Activated effector memory CD4-positive, alpha-beta T cell treated with anti-CD3 and anti-CD28 coated beads, Interleukin-2, amount 50 U/mL, for 16 hours (primary cell): ENCODE measurements at regions not wholly inside any gene's neighbourhood (a gene's known extent, or its start where the extent isn't known, plus 50 kb on each side); places are given as distances from the start of the nearest gene placed in this dataset.
"Not testable (repeated sequence)": the region's sequence is repeated elsewhere in the genome, so short reads cannot be mapped to it uniquely, and the experiment has no call there.

Experiments
- DNase-seq: peaks from one replicate; pipeline ENCODE4 v3.0.0-alpha.2; 2020

DNA sequence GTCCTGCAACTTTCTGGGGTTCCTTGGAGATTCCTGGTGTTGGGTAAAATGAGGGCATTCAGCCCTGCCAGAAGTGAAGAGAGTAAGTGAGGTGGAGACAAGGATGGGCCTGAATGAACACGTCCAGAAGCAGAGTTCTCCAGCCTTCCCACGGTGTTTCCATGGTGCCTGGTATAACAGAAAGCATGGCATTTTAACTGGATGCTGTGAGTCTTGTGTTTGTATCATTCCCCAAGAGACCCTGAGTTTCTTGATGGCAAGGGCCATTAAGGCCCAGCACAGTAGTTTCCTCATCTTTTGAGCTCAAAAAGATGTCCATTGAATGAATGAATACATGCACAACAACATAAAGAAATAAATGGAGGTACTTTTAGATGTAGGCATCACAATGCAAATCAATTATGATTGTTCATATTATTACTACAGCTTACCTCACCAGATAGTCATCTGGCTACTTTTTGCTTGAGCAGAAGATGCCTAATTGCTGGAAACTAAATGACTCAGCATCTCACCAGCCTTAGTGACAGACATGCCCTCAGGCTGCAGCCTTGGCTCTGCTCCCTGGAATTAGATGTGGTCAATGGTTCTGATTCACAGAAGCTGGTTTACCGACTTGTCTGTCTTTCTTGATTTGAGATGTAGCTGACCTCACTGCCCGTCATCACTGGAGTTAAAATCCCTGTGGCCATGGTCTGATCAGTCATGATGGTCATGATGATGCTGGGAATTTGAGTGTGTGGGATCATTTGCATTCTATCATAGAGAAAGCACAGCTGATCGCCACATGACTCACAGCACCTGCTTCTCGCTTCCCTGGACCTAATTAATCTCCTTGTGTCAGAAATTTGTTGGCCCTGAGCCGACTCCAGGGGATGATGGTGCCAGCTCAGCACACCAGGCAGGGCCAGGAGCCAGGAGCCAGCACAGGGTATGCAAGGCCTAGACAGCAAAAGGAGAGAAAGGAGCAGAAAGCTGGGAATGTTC, 83.9 kb downstream of the CXCL12 start:
- no peak for DNase-seq

DNA sequence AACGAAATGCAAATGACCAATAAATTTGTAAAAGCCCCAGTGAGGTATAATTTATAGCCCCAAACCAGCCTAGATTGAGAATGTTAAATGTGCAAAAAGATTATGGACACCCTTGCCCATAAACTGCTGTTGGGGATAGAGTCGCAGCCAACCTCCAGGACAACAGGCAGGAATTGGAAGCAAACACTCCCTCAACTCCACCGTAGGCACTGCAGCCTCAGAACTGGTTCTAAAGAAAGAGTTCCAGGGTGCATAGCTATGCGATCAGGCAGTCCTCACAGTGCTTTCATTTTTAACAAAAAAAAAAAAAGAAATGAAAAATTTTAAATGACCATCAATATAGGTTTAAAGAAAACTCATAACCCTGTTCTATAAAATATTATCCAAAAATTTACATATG, 86.2 kb downstream of the CXCL12 start:
- DNase-seq, result no peak

DNA sequence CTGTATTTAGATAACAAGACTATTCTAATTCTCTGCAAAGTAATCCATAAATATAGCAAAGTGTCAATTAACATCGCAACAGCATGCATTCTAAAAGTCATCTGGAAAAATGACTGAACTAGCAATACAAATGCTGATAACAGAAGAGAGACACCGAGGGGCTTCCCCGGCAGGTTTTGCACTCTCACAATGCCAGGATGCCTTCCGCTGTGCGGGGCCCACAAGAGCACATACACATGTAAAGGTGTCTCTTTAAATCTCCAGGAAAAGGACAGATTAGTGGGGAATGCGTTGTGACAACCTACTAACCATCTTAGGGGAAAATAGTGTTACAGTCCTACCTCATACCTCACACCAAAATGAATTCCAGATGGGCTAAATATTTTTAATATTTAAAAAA, 86.9 kb downstream of the CXCL12 start:
- DNase-seq, result no peak

DNA sequence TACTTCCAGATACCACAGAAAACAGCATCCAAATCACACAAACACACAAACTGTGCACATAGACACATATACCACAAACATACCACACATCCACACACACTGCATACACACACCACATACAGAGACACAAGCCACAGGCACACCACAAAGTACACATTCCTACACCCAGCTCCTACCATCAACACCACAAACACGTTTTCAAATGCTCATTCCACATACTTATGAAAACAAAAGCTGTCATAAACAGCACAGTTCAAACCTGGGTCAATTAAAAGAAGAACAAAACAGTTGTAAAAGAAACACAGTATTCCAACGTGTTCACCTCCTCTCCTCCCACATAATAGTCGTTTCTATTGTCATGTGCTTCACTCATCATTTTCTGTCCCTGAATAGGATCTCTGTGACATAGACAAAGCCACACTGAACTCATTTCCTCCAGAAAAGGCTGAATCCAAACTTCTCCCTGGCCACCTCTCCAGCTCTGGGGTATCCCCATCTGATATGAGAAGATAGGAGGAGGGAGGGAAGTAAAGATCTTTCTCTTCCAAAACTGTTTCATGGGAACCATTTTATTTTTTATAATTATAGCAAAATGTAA, 89.2 kb downstream of the CXCL12 start:
- no peak for DNase-seq

DNA sequence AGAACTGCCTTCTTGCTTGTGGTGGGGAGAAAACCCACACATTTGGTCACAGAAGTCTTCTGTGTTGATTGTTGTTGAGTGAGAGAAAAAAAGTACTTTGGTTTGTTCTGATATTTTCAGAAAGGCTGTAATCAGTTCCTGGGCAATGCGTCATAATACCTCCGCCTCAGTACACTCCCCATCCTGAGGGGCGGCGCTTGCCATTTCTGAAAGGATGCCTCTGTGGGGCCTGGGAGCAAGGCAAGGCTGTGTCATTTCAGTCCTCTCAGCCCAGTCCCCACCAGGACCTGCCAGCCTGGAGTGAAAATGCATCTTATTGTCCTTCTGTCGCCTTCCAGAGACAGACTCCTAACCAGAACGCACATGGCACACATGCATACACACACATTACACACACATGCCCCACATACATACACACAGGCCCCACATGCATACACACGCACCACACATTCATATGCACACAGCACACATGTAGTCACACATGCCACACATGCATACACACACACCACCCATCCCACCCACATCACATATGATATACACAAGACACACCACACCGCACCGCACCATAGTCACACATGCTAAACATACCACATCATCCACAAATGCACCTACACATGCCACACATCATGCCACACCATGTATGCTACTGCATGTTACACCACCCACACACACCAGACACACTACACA, 90.0 kb downstream of the CXCL12 start:
- no peak for DNase-seq

DNA sequence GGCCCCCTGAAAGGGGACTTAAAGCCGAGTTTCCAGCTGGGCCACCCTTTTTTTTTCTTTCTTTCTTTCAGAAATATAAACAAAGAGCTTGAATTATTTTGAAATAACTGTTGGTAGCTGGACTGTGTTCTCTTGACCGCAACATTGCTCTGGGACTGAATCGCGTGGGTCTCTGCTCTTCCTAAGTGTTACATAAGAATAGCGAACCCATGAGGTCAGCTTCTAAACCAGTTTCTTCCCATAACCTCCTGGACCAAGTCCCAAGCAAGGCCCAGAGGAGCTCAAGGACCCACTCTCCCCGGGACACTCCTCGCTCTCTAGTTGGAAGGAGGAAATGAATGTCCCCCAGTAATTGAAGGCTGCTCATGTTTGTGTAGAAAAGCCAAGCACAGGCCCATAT, 91.1 kb downstream of the CXCL12 start:
- DNase-seq, result no peak

DNA sequence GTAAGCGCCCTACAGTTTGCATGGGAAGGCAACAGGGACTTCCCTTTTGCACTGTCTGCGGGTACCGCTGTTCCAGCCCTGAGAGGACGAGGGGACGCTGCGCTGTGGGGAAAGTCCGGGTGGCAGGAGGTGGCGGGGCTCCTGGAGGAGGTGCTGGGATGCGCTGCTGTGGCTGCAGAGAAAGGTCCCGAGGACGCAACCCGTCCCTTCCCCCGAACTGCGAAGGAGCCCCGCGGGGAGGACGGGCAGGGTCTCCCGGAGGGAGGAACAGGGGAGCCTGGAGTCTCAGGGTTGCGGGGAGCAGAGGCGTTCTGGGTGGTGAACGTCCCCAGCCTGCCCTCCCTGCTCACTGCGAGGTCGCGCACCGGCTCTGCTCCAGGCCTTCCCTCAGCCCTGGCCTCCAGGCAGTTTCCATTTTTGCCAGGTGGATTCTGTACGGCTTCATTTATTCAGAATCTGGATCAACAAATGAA, 91.6 kb downstream of the CXCL12 start:
- no peak for DNase-seq

DNA sequence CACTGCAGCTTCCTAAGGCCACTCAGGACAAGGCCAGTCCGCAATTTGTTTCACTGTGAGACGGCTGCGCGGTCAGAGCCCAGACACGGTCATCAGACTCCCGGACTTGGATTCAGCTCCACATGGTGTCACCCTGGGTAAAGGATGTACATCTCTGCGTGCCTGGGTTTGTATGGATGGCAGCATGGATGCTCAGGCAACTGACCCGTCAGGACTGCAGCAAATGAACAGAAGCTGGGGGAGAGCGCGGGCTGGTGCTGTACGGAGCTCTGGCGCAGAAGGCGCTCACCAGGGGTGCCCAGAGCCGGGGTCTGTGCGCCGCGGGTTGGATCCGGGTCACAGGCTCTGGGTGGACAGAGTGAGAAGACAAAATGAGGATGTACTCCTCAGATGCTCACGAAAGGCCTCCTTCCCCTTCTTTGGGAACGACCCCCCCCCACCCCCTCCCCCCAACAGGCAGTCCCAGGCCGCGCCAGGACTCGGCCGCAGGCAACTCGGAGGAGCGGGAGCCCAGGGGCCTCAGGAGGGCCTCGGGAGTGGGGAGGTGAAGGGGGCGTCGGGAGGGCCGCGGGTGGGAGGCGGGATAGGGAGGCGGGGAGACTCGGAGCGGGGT, 92.4 kb downstream of the CXCL12 start:
- DNase-seq, result no peak

DNA sequence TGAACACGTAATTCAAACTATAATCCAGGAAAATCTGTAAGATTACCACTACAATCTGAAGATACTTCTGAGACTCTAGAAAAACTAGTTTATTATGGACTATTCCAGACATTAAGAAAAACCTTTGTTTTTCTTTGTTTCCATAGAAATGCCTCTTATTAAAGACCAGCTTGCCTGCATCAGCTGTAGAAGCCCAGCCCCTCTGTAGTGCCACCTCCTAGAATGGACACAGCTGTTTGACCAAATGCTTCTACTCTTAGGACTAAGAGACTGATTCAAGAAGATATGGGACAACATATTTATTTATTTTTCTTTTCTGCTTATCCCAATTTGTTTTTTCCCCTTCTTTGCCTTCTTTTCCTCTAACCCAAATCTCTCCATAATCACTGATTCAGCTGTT, 93.8 kb downstream of the CXCL12 start:
- no peak for DNase-seq

DNA sequence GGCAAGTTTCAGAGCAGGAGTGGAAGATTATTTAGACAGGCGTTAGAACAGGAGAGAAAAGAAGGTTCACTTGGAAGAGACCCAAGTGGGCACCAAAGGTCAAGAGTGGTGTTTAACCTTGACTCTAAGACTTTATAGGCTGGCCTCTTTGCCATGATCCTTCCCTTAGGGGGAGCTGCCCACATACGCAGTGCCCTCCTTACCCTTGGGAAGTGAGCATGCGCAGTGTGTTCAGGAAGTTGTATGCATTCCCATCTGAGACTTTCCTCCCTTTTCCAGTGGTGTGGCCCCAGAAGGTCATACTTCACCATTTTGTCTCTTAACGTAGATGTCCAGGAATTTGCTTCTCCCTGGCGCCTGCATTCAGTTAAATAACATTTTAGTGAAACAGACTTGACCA, 95.8 kb downstream of the CXCL12 start:
- no peak for DNase-seq

DNA sequence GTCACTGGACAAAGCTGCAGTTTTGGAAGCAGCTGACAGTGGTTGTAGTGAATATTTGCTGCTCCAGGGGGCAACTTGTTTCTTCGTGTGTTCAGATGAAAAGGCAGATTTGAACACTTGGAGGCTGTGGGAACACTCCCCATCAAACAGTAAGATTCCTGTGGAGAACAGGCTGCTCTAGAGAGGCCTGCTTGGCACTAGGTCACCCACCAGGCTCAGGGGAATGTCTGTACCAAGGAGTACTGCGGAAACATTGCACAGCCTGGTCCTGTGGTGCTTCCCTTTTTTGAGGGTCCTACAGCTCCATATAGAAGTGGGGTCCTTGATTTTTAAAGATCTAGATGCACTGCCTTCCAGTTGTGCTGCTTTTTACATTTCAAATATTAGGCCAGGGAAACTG, 97.5 kb downstream of the CXCL12 start:
- no peak for DNase-seq

DNA sequence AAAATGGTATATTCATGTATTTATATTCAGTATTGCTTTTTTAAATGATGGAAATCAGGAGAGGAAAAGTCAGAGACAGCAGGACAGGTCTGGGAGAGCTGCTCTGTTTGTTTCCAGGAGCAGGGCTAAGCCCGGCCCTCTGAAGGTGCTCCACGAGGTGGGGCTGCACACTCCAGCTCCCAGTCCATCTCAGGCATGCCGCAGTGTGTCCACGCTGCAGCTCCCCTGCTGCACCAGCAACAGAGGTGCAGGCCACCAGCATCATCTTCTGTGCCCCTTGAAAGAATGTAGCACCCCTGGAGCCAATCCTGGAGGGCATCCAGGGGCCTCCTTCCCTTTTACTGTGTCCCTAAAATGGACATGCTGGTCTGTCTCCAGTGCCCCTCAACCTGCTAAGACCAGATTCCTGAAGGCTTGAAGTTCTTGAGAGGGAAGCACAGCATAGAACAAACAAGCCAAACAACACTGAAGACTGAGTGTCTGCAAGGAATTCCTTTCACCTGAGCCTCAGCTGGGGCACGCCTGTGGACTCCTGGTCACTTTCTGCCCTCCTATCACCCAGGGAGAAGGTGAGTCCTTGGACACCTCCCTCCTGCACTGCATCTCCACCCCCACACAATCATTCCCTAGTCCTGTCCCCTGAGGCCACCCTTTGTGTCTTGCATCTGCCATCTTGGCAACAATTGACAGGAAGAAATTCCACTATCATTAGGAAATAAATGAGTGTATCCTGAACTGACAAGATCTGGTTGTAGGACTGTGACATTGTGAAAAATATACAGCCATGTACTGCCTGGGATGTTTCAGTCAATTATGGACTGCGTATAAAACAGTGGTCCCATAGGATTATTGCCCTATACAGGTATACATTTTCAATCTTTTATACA, 100.5 kb downstream of the CXCL12 start:
- no peak for DNase-seq

DNA sequence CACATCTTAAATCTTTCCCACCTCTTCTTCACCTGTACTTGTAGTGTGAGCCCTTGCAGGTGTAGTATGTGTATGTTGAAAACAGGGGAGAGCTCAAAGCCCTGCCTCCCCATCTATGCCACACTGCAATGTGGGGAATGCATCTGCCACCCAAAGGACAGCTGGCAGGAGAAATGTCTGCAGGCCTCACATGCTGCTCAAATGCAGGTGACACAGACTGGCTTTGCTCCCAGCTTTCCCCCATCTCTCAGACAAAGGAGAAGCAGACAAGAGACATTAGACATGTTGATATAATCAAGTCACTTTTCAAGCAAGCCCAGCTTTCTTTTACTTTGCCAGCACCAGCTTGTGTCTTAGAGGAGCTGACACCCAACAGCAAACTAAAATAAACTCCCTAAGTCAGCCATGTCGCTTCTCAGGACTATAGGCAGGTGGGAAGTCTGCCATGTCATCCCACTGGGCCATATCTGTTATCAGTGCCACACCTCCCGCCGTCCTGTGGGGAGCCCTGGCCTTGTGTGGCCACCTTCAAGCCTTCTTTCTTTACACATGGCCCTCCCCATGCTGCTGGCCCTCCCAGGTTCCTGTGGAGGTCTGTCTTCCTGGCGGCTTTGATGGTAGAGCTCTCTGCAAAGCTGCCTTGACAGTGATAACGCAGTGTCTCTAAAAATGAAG, 102.1 kb downstream of the CXCL12 start:
- no peak for DNase-seq

DNA sequence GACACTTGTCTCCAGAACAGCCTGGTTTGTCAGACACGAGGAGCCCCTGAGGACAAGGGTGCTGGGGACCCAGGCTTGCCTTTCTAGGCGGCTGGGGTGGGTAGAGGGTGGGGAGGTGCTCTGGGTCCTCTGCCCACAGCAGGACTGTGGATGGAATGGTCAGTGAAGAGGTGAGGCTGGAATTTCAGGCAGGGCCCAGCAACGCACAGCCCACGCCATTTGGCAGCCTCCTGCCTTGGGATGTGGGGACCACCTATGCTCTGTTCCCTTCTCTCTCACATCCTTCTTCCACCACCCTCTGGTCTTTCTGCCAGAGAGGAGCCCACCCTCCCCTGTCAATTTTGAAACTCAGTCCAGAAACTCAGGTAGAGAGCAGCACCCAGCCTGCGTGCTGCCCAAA, 103.2 kb downstream of the CXCL12 start:
- DNase-seq, result no peak

DNA sequence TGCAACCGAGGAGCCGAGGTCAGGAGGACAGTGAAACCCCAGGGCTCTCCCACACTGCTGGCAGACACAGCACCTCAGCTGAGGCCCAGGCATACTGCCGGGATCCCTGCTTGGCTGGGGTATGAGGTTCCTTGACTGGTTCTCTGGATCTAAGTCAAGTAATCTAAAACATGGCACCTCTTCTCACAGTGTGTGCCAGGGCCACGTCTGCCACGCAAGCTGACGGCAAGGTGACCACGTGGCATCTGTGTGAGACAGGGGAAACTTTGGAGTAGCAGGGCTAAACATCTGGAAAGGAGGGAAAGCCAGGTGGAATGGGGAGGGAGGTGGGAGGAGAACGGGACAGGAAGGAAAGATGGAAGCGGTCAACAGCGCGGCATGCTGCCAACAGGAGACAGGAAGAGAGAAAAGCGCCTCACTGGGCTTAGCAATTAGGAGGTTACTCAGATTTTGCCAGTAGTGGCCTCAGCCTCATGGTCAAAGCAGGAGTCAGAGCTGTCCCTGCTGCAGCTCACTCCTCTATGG, 103.7 kb downstream of the CXCL12 start:
- no peak for DNase-seq

DNA sequence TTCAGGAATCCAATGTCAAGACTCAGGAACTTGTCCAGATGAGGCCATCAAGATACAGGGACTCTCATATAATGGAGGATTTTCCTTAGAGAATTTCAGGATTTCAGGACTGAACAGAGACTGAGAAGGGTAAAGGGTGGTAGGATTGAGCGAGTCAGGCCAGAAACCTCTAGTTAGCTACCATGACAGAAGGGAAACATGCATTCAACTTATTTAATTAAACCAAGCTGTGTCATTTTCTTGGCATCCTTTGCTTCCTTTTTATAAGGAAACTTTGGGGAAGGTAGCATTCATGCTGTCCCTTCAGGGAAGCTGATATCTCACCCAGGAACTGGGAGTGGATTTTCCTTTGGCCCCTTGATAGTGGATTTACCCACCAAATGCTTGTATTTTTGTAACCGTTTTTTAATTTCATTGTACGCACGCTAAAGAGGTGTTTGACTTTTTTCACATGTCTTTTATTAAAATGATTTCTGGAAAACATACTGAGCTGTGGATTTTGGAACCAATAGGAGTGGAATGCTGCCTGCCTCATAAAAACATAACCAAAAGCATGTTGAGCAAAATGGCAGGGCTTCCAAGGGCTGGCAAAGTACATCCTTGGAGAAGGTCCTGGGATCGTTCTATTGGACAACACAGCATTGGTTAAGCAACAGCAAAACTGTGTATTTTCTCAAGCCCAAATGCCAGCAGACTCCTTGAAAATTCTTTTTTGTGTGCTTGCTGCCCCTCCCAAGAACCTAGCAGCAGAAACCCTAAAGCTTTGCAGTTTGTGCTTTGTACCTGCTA, 104.5 kb downstream of the CXCL12 start:
- no peak for DNase-seq

DNA sequence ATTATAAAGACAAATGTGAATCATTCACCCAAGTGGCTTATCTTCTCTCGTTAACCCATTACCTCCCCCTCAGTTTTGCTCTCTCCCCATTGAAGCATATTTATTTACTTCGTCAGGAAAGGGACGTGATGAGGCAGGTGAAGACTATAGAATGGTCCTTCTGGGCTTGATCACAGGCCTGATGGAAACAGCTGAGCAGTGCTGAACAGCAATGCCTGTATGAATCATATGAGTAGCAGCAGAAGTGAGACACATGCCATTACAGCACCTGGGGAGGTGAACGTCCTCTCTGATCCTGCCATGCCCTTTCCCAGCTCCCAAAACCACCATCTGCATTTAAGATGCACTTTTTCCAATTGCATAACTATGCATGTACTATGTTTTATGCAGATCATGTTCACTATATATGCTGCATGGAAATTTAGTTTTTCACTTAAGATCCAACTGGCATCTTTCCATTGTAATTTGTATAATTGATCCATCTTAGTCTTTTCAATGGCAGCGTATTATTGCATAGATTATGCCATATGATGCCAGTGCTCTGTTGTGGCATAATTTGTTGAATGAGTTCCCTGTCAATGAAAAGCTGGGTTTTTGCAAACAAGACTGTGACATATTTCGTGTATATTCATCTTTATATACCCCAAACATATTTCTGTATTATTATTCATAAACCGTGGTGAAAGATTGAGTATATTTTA, 105.3 kb downstream of the CXCL12 start:
- no peak for DNase-seq

DNA sequence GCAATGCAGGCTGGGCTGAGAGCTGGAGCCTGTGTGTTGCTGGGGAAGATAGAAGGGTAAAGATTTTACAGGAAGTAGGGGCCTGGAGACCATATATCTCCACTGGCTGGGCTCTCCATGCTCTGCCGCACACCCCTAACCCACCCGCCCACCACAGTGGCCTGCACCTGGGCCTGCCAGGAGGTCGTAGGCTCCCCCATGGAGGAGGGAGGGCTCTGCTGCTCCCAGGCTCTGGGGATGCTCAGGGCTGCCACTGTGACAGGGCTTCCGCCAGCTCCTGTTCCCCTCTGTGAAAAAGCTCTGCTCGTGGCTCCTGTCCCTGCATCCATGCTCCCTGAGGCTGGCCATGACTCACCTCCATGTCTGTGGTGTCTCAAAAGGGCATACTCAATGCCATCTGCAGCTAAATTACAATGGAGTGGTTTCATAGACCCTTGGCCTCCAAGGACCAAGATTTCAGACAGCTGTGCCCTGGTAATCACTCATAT, 106.0 kb downstream of the CXCL12 start:
- no peak for DNase-seq

DNA sequence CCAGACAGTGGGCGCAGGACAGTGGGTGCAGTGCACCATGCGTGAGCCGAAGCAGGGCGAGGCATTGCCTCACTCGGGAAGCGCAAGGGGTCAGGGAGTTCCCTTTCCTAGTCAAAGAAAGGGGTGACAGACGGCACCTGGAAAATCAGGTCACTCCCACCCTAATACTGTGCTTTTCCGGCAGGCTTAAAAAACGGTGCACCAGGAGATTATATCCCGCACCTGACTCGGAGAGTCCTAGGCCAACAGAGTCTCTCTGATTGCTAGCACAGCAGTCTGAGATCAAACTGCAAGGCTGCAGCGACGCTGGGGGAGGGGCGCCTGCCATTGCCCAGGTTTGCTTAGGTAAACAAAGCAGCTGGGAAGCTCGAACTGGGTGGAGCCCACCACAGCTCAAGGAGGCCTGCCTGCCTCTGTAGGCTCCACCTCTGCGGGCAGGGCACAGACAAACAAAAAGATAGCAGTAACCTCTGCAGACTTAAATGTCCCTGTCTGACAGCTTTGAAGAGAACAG, 116.4 kb downstream of the CXCL12 start:
- DNase-seq, result not testable (repeated sequence)
